H1 (cell line): ENCODE measurements at regions not wholly inside any gene's neighbourhood (a gene's known extent, or its start where the extent isn't known, plus 50 kb on each side); places are given as distances from the start of the nearest gene placed in this dataset.

ENCODE experiments used
- CTCF ChIP-seq, 3 experiments: IDR thresholded peaks; 1 replicate in 2 of 3; 2 replicates in 1 of 3; pipeline versions ENCODE4 v1.5.1 to v1.6.1; 2011; ENCODE audit warnings: low read length in 3 of 3, mild to moderate bottlenecking in 3 of 3, inconsistent platforms in 2 of 3, low read depth in 1 of 3, moderate library complexity in 1 of 3; ENCODE audit not compliant: insufficient read depth in 1 of 3; ENCODE audit errors: control extremely low read depth in 1 of 3
- HDAC6 ChIP-seq: IDR thresholded peaks from one replicate; pipeline ENCODE4 v1.7.1; 2012; ENCODE audit warnings: low read depth, mild to moderate bottlenecking, inconsistent platforms, low read length, moderate library complexity
- POLR2A ChIP-seq, 2 experiments: IDR thresholded peaks; 1 replicate in 1 of 2; 2 replicates in 1 of 2; pipeline ENCODE4 v1.6.1; 2011; ENCODE audit warnings: low read depth in 2 of 2, low read length in 2 of 2, mild to moderate bottlenecking in 2 of 2; ENCODE audit errors: control extremely low read depth in 1 of 2
- SIN3A ChIP-seq, 2 experiments: IDR thresholded peaks in 1 of 2; conservative IDR thresholded peaks in 1 of 2; 2 replicates each; pipeline ENCODE4 v1.6.1; 2011 to 2012; ENCODE audit warnings: low read length in 2 of 2, improper control_type of control experiment in 1 of 2, low read depth in 1 of 2, mild to moderate bottlenecking in 1 of 2
- YY1 ChIP-seq: IDR thresholded peaks from 2 replicates; pipeline ENCODE4 v1.6.1; 2011; ENCODE audit warnings: low read depth, mild to moderate bottlenecking, low read length

GRCh38 chr2:136703214-136703613, 62.1 kb upstream of the THSD7B start:
- TF ChIP-seq CTCF (IDR thresholded peaks at IDR 0.05; ENCODE audit: control extremely low read depth in 1 of 3, insufficient read depth in 1 of 3, low read depth in 1 of 3, low read length in 3 of 3) = no peak
- no peak for TF ChIP-seq SIN3A (conservative IDR thresholded peaks at IDR 0.05 in 1 of 2, IDR thresholded peaks at IDR 0.05 in 1 of 2; ENCODE audit: low read depth in 1 of 2, low read length in 2 of 2)
- no peak for TF ChIP-seq YY1
- no peak for TF ChIP-seq HDAC6
- no peak for TF ChIP-seq POLR2A (IDR thresholded peaks at IDR 0.05; ENCODE audit: control extremely low read depth in 1 of 2, low read depth in 2 of 2, low read length in 2 of 2)
